ENCODE measurements at regions not wholly inside any gene's neighbourhood (a gene's known extent, or its start where the extent isn't known, plus 50 kb on each side); places are given as distances from the start of the nearest gene placed in this dataset.

DNA sequence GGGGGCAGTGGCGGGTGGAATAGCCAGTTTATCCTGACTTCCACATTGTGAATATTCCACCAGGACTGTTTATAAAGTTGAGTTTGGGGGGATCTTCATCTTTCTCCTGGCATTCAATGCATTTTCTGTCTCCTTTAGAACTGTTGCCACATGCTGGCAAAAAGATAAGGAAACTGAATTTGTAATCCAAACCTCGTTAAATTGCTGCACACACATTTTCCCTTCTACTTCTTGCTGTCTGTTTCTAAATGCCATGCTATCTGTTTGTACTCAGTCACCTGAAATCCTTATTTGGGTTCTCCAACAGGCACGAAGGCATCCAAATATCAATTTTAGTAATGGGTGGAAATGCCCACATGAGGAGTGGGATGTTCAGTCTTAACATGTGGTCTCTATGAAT is 180.2 kb upstream of the CCN2 start:
- TF ChIP-seq POLR2A (IDR thresholded peaks at IDR 0.05): no peak
- TF ChIP-seq, protein P1, sequence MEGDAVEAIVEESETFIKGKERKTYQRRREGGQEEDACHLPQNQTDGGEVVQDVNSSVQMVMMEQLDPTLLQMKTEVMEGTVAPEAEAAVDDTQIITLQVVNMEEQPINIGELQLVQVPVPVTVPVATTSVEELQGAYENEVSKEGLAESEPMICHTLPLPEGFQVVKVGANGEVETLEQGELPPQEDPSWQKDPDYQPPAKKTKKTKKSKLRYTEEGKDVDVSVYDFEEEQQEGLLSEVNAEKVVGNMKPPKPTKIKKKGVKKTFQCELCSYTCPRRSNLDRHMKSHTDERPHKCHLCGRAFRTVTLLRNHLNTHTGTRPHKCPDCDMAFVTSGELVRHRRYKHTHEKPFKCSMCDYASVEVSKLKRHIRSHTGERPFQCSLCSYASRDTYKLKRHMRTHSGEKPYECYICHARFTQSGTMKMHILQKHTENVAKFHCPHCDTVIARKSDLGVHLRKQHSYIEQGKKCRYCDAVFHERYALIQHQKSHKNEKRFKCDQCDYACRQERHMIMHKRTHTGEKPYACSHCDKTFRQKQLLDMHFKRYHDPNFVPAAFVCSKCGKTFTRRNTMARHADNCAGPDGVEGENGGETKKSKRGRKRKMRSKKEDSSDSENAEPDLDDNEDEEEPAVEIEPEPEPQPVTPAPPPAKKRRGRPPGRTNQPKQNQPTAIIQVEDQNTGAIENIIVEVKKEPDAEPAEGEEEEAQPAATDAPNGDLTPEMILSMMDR (IDR thresholded peaks at IDR 0.05): no peak
